CD4-positive, alpha-beta memory T cell (primary cell): ENCODE measurements at regions not wholly inside any gene's neighbourhood (a gene's known extent, or its start where the extent isn't known, plus 50 kb on each side); places are given as distances from the start of the nearest gene placed in this dataset.

Experiments used
- CTCF ChIA-PET: fragments of 350-600 bp; sonication (Branson Sonifier 250); formaldehyde crosslinking; loops from one replicate; lab custom pipeline; 2021; ENCODE audit warnings: inconsistent platforms; ENCODE audit not compliant: partially characterized antibody; lab: Charles Lee
- POLR2A ChIA-PET: fragments of 350-600 bp; sonication (Branson Sonifier 250); formaldehyde crosslinking; loops from one replicate; lab custom pipeline; 2021; ENCODE audit not compliant: partially characterized antibody; lab: Charles Lee
- DNase-seq, 5 donors: peaks; one replicate each; pipeline versions ENCODE4 v3.0.0 to v3.0.0-alpha.2; 2020 to 2022; ENCODE audit warnings: mixed read lengths in 1 of 5
- H3K27ac ChIP-seq: one replicate; pipeline ENCODE4 v1.7.0; 2013; ENCODE audit warnings: low read depth, low read length
- H3K27me3 ChIP-seq: 2 replicates; pipeline ENCODE4 v1.7.0; 2013; ENCODE audit warnings: mild to moderate bottlenecking, low read length, moderate library complexity; ENCODE audit not compliant: insufficient read depth
- H3K36me3 ChIP-seq: 2 replicates; pipeline ENCODE4 v1.7.0; 2013; ENCODE audit warnings: mild to moderate bottlenecking, low read length, moderate library complexity; ENCODE audit not compliant: insufficient read depth
- H3K4me1 ChIP-seq: 2 replicates; pipeline ENCODE4 v1.7.0; 2013; ENCODE audit warnings: mild to moderate bottlenecking, low read length, moderate library complexity; ENCODE audit not compliant: insufficient read depth
- H3K4me3 ChIP-seq, 2 donors: one replicate each; pipeline ENCODE4 v1.7.0; 2013; ENCODE audit warnings: low read length in 2 of 2, mild to moderate bottlenecking in 1 of 2
- H3K9me3 ChIP-seq, 2 donors: one replicate each; pipeline ENCODE4 v1.7.0; 2013; ENCODE audit warnings: low read length in 2 of 2, control low read depth in 1 of 2; ENCODE audit not compliant: control insufficient read depth in 1 of 2
- H3K27ac Mint-ChIP-seq, 7 donors: one replicate each; pipeline ENCODE4 v1.8.0; 2020 to 2021; ENCODE audit warnings: mixed read lengths in 7 of 7, mild to moderate bottlenecking in 6 of 7, inconsistent platforms in 3 of 7, moderate library complexity in 3 of 7
- H3K27me3 Mint-ChIP-seq, 2 donors: one replicate each; pipeline ENCODE4 v1.8.0; 2020 to 2021; ENCODE audit warnings: mixed read lengths in 2 of 2
- H3K36me3 Mint-ChIP-seq, 2 donors: one replicate each; pipeline ENCODE4 v1.8.0; 2020 to 2021; ENCODE audit warnings: mixed read lengths in 2 of 2, inconsistent platforms in 1 of 2, mild to moderate bottlenecking in 1 of 2
- H3K4me1 Mint-ChIP-seq, 4 donors: one replicate each; pipeline ENCODE4 v1.8.0; 2020 to 2021; ENCODE audit warnings: mixed read lengths in 4 of 4, mild to moderate bottlenecking in 1 of 4
- H3K4me3 Mint-ChIP-seq, 8 donors: one replicate each; pipeline ENCODE4 v1.8.0; 2020 to 2021; ENCODE audit warnings: mixed read lengths in 8 of 8, mild to moderate bottlenecking in 7 of 8, moderate library complexity in 6 of 8, inconsistent platforms in 3 of 8
- H3K9me3 Mint-ChIP-seq, 8 donors: one replicate each; pipeline ENCODE4 v1.8.0; 2020 to 2021; ENCODE audit warnings: mixed read lengths in 8 of 8, mild to moderate bottlenecking in 5 of 8, inconsistent platforms in 3 of 8, moderate library complexity in 1 of 8
- intact Hi-C: fragments of 100-400 bp; cut with micrococcal nuclease; formaldehyde crosslinking; loops from one replicate; pipeline ENCODE4 v1.15.1; 2023

DNA sequence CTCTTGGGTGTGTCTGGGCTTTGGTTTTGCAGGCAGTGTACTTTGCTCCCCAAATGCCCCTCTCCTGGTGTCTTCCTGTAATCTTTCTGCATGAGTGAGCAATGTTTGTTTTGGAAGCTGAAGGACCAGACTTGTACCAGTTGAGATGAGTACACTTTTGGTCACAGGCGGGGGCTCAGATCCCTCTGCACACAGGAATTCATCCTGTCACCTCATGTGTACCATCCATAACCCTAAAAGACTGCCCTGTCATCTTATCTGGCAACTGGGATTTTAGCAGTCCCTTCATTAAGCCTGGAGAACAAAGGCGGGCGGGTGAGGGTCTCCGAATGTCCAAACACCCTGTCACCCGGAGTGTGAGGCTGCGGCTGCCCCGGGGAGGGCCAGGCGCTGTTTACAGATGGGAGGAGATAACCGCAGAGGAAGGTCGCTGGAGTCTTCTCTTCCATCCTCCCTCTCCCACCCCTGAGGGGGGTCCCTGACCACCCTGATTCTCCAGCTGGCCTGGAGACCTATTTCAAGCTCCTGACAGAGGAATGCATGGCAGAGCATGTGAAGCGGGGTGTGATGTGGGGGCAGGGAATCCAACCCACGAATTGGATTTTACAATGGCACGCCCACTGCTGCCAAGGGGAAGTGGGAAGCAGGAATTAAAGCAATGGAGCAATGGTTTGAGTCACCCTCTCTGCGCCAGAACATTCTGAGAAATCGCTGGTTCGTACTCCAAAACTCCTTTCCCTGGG, 158.2 kb upstream of the MYCN start:
- no peaks in the 10 kb centered on the region for H3K4me1 Mint-ChIP-seq
- DNase-seq: no peak
- H3K36me3 ChIP-seq: no peaks in the 10 kb centered on the region
- no peaks in the 10 kb centered on the region for H3K9me3 ChIP-seq
- CTCF ChIA-PET: no interaction called here
- H3K9me3 Mint-ChIP-seq: peaks cover 0 to 5% (median 0%) of the 10 kb centered on the region in 8 donors
- H3K27me3 ChIP-seq: no peaks in the 10 kb centered on the region
- H3K4me3 Mint-ChIP-seq: no peak overlapping the region
- intact Hi-C loops: no loop called here
- no peak overlapping the region for H3K4me3 ChIP-seq
- no peaks in the 10 kb centered on the region for H3K36me3 Mint-ChIP-seq
- peaks cover 0 to 2% of the 10 kb centered on the region in 2 donors for H3K27me3 Mint-ChIP-seq
- H3K27ac Mint-ChIP-seq: no peak overlapping the region
- H3K4me1 ChIP-seq: no peaks in the 10 kb centered on the region
- no peak overlapping the region for H3K27ac ChIP-seq
- POLR2A ChIA-PET: no interaction called here

DNA sequence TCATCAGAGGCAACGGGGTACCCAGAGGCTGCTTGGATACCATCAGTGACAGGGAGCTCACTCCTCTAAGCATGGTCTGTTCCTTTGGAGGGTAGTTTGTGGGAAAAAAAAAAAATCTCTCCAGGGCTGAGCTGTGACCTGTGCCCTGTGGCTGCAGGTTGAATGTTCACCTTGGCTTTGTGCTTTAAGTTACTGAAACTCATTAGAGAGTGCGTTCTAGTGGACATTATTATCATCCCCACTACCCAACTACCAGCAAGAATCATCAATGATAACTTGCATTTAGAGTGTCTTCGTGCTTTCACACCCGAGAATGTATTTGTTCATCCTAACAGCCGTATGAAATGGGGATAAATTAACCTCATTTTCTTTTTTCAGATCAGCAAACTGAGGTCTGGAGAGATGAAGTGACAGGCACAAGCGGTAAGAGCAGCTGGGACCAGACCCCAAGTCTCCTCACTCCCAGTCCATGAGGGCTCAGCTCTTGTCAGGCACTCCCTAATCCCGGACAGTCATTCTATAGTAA, 157.5 kb upstream of the MYCN start:
- Mint-ChIP-seq H3K4me3 (no peak overlapping the region), H3K9me3 (peaks cover 0 to 5% (median 0%) of the 10 kb centered on the region in 8 donors), H3K27me3 (peaks cover 0 to 3% of the 10 kb centered on the region in 2 donors), H3K4me1 (no peaks in the 10 kb centered on the region), H3K27ac (no peak overlapping the region), H3K36me3 (no peaks in the 10 kb centered on the region)
- no peaks in the 10 kb centered on the region for H3K4me1 ChIP-seq
- ChIA-PET CTCF (no interaction called here), POLR2A (no interaction called here)
- intact Hi-C loops: no loop called here
- no peak for DNase-seq
- H3K4me3 ChIP-seq: no peak overlapping the region
- no peaks in the 10 kb centered on the region for H3K27me3 ChIP-seq
- H3K36me3 ChIP-seq: no peaks in the 10 kb centered on the region
- H3K27ac ChIP-seq: no peak overlapping the region
- no peaks in the 10 kb centered on the region for H3K9me3 ChIP-seq

DNA sequence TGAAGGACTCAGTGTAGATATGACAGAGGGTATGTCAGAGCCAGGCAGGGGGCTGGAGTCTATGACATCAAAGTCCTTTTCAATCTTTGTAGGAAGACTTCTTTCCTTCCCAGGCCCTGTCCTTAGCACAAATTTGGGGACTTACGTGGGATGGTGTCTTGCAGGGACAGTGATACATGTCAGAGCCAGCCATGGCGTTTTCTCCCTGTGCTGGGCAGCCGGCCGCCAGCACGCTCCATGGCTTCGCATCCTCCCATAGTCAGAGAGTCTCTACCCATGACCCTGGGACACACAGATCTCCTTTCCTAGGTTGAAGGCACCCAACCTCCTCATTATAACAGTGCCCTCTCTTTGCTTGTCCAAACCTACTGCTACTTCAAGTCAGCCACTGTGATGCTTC, 156.9 kb upstream of the MYCN start:
- Mint-ChIP-seq H3K27ac (no peak overlapping the region), H3K27me3 (peaks cover 0 to 3% of the 10 kb centered on the region in 2 donors), H3K36me3 (no peaks in the 10 kb centered on the region), H3K4me1 (no peaks in the 10 kb centered on the region), H3K9me3 (peaks cover 0 to 5% (median 0%) of the 10 kb centered on the region in 8 donors), H3K4me3 (no peak overlapping the region)
- Histone ChIP-seq H3K27ac (no peak overlapping the region), H3K36me3 (no peaks in the 10 kb centered on the region), H3K9me3 (no peaks in the 10 kb centered on the region), H3K4me1 (no peaks in the 10 kb centered on the region), H3K4me3 (no peak overlapping the region), H3K27me3 (no peaks in the 10 kb centered on the region)
- intact Hi-C loops: no loop called here
- ChIA-PET CTCF (no interaction called here), POLR2A (no interaction called here)
- DNase-seq: no peak

DNA sequence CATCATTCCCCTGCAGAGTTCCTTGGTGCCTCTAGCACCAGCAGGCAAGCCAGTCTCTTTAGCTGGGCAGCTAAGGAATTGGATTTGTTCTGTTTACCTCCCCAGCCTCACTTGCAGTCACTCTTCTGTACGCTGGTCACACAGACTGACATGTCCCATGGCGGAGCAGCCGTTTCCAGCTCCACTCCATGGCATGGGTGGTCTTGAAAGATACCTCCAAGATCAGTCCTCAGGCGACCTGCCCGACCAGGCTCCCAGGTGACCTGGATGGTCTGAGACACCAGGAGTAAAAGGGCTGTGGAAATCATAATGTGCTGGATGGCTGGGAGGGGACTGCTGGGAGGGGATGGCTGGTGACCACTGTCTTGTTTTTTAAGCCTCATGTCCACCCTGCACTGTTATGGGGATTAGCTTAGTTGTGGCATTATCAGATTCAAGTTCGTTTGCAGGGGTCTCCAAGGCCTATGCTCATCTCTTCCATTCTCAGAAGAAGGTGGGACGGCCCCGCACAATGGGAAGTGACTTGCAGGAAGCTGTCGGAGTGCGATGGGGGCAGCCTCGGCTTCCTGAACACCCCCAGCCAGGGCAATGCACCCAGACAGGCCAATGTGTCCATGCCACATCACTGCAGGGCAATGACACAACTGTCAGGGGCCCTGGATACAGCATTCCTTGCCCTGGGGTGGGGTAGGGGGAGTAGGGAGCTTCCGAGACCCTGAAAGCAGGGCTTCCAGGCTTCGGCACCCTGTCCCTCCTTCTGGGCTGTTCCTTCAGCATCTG, 156.1 kb upstream of the MYCN start:
- DNase-seq: no peak
- POLR2A ChIA-PET: no interaction called here
- intact Hi-C loops: no loop called here
- Histone ChIP-seq H3K4me1 (no peaks in the 10 kb centered on the region), H3K4me3 (no peak overlapping the region), H3K27ac (no peak overlapping the region), H3K27me3 (no peaks in the 10 kb centered on the region), H3K9me3 (no peaks in the 10 kb centered on the region), H3K36me3 (no peaks in the 10 kb centered on the region)
- Mint-ChIP-seq H3K9me3 (peaks cover 0 to 5% (median 0%) of the 10 kb centered on the region in 8 donors), H3K27me3 (peaks cover 0 to 3% of the 10 kb centered on the region in 2 donors), H3K27ac (no peak overlapping the region), H3K4me1 (no peaks in the 10 kb centered on the region), H3K36me3 (no peaks in the 10 kb centered on the region), H3K4me3 (no peak overlapping the region)
- CTCF ChIA-PET: no interaction called here

DNA sequence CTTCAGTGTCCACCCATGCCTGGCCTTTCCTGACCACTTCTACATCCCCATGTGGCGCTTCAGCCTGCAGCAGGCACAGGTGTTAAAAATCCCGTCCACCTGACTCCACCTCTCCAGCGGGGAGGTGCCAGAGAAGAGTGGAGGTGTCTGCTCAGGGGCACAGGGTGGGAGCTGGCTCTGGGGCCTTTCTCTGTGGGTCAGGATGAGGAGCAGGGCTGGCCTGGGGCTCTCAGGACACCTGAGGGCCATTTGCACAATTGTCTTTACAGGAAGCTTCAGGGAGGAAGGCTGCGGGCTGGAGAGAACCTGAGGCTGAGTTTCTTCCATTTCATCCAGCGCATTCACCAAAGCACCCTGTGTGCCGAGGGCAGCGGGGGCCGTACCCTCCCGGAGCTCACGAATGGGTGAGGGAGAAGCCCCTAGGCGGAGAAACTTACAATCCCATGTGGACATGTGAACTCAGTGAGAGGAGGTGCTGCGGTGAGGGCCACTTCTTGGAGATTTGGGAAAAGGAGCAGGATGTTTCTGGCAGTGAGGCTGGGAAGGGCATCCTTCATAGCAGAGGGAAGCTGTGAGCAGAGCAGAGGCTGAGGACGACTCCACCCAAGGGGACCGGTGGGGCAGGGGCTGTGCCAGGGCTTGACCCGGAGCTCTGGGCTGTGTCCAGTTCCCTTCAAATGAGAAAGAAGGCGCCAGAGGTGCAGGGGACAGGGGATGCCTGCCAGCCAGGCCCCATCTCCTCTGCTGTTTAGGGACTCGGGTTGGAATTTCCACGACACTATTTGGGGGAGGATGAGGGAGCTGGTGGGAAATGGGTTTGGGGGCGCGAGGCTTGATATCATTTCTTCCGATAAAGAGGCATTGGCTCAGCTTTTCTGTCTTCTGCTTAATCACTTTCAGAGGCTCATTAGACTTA, 155.2 kb upstream of the MYCN start:
- CTCF ChIA-PET: no interaction called here
- POLR2A ChIA-PET: no interaction called here
- H3K27ac Mint-ChIP-seq: no peak overlapping the region
- no peaks in the 10 kb centered on the region for H3K27me3 ChIP-seq
- peaks cover 0 to 5% (median 0%) of the 10 kb centered on the region in 8 donors for H3K9me3 Mint-ChIP-seq
- intact Hi-C loops: no loop called here
- H3K36me3 ChIP-seq: no peaks in the 10 kb centered on the region
- no peak for DNase-seq
- H3K27ac ChIP-seq: no peak overlapping the region
- H3K4me3 ChIP-seq: no peak overlapping the region
- H3K4me3 Mint-ChIP-seq: no peak overlapping the region
- no peaks in the 10 kb centered on the region for H3K4me1 Mint-ChIP-seq
- H3K4me1 ChIP-seq: no peaks in the 10 kb centered on the region
- no peaks in the 10 kb centered on the region for H3K9me3 ChIP-seq
- peaks cover 0 to 3% of the 10 kb centered on the region in 2 donors for H3K27me3 Mint-ChIP-seq
- H3K36me3 Mint-ChIP-seq: no peaks in the 10 kb centered on the region

DNA sequence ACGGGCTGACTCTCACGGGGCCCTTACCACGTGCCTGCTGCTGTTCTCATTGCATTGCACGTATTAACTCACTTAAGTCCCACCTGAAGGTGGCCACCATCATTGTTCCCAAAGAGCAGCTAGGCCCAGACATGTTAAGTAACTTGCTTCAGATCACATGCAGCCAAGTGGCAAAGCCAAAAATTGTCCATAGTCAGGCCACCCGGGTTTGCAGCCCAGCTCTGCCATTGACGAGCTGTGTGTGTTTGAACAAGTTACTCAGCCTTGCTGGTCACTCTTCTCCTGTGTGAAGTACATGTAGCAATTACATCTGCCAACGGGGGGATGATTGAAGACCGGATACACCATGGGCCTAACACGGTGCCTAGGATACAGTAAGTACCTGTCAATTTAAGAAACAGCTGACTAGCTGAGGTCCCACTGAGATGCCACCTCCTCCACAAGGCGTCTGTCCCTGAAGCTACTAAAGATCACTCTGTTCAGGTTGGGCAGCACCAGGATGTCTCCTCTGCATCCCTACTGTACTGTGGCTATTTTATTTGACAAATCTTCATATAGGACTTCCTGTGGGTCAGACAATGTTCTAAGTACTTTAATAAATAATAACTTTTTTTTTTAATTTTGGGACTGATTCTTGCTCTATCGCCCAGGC, 154.2 kb upstream of the MYCN start:
- Histone ChIP-seq H3K9me3 (no peaks in the 10 kb centered on the region), H3K36me3 (no peaks in the 10 kb centered on the region), H3K4me1 (no peaks in the 10 kb centered on the region), H3K27ac (no peak overlapping the region), H3K27me3 (no peaks in the 10 kb centered on the region), H3K4me3 (no peak overlapping the region)
- no peak for DNase-seq
- peaks cover 0 to 5% (median 0%) of the 10 kb centered on the region in 8 donors for H3K9me3 Mint-ChIP-seq
- CTCF ChIA-PET: no interaction called here
- no peaks in the 10 kb centered on the region for H3K4me1 Mint-ChIP-seq
- H3K36me3 Mint-ChIP-seq: no peaks in the 10 kb centered on the region
- H3K4me3 Mint-ChIP-seq: no peak overlapping the region
- no peak overlapping the region for H3K27ac Mint-ChIP-seq
- POLR2A ChIA-PET: no interaction called here
- intact Hi-C loops: no loop called here
- H3K27me3 Mint-ChIP-seq: peaks cover 0 to 3% of the 10 kb centered on the region in 2 donors
